HCT116 (cell line): ENCODE measurements at regions not wholly inside any gene's neighbourhood (a gene's known extent, or its start where the extent isn't known, plus 50 kb on each side); places are given as distances from the start of the nearest gene placed in this dataset.

ENCODE experiments used
- ATAC-seq: fragments of 200-7000 bp; cut with Tn5 transposase; 2 replicates; pipeline ENCODE4 v1.9.1; 2020; ENCODE audit warnings: mild to moderate bottlenecking, moderate library complexity
- BruUV-seq: library from RNA; stranded (reverse); fragments of 400-500 nt; replicated peaks from 2 replicates; lab custom pipeline; 2021; lab: Mats Ljungman, UMichigan
- CTCF ChIA-PET: fragments of 300-600 bp; sonication (Branson Sonifier 250); formaldehyde crosslinking; loops from one replicate; lab custom pipeline; 2021; ENCODE audit warnings: antibody characterized with exemption; lab: Charles Lee
- POLR2A ChIA-PET: fragments of 300-600, 350-600 bp; sonication (Branson Sonifier 250); formaldehyde crosslinking; loops from one replicate; lab custom pipeline; 2021; ENCODE audit warnings: antibody characterized with exemption; lab: Charles Lee
- RAD21 ChIA-PET, 2 experiments: fragments of 300-600 bp; sonication (Branson Sonifier 250); formaldehyde crosslinking; loops; one replicate each; lab custom pipeline; 2023; ENCODE audit warnings: low total read pairs in 2 of 2; ENCODE audit not compliant: uncharacterized antibody in 2 of 2, unreplicated experiment in 2 of 2, low non-redundant PET in 1 of 2; lab: Charles Lee
- DNase-seq: peaks from one replicate; pipeline ENCODE4 v3.0.0-alpha.2; 2010; ENCODE audit warnings: low read depth, low spot score
- H2AFZ ChIP-seq: fragments of 200-600 bp; shearing (Covaris generic), sonication (generic); 2 replicates; pipeline ENCODE4 v1.6.1; 2017; ENCODE audit warnings: low read depth, mixed run types, mixed read lengths, antibody characterized with exemption, low read length; ENCODE audit not compliant: poor library complexity, severe bottlenecking
- H3K27ac ChIP-seq: 2 replicates; pipeline ENCODE4 v1.5.1; 2012; ENCODE audit warnings: low read depth, low read length
- H3K27me3 ChIP-seq: fragments of 200-600 bp; sonication (generic); 2 replicates; pipeline ENCODE4 v1.6.1; 2016; ENCODE audit warnings: mixed run types, low read length, mixed read lengths; ENCODE audit not compliant: insufficient read depth
- H3K36me3 ChIP-seq, 2 experiments: fragments of 200-500 bp in 1 of 2; fragments of 200-600 bp in 1 of 2; sonication (Bioruptor generic) in 1 of 2; sonication (generic) in 1 of 2; 2 replicates each; pipeline versions ENCODE4 v1.5.1 to v1.6.1; 2014 to 2016; ENCODE audit warnings: low read length in 2 of 2, inconsistent platforms in 1 of 2, mixed read lengths in 1 of 2, mixed run types in 1 of 2; ENCODE audit not compliant: insufficient read depth in 2 of 2, control insufficient read depth in 1 of 2
- H3K4me1 ChIP-seq, 2 experiments: fragments of 200-600 bp in 1 of 2; sonication (generic) in 1 of 2; 2 replicates each; pipeline versions ENCODE4 v1.5.1 to v1.6.1; 2012 to 2017; ENCODE audit warnings: low read length in 2 of 2, inconsistent platforms in 1 of 2, mild to moderate bottlenecking in 1 of 2, mixed read lengths in 1 of 2, mixed run types in 1 of 2, moderate library complexity in 1 of 2; ENCODE audit not compliant: insufficient read depth in 2 of 2, control insufficient read depth in 1 of 2
- H3K4me2 ChIP-seq: fragments of 200-600 bp; sonication (generic); 2 replicates; pipeline ENCODE4 v1.6.1; 2017; ENCODE audit warnings: mixed run types, low read length, mixed read lengths
- H3K4me3 ChIP-seq, 2 experiments: fragments of 200-600 bp in 1 of 2; sonication (generic) in 1 of 2; replicated peaks in 1 of 2; 2 replicates each; pipeline ENCODE4 v1.5.1; 2011 to 2016; ENCODE audit warnings: low read length in 2 of 2, control low read depth in 1 of 2, low read depth in 1 of 2, mild to moderate bottlenecking in 1 of 2, mixed read lengths in 1 of 2, mixed run types in 1 of 2
- H3K79me2 ChIP-seq: fragments of 200-600 bp; sonication (generic); 2 replicates; pipeline ENCODE4 v1.6.1; 2017; ENCODE audit warnings: mild to moderate bottlenecking, mixed run types, low read length, moderate library complexity, mixed read lengths; ENCODE audit not compliant: insufficient read depth
- H3K9ac ChIP-seq: fragments of 200-600 bp; sonication (generic); 2 replicates; pipeline ENCODE4 v1.6.1; 2016; ENCODE audit warnings: low read length, mixed read lengths
- H3K9me2 ChIP-seq: fragments of 200-600 bp; sonication (generic), shearing (Covaris generic); 2 replicates; pipeline ENCODE4 v1.6.1; 2017; ENCODE audit warnings: mixed run types, mild to moderate bottlenecking, moderate library complexity; ENCODE audit not compliant: insufficient read depth
- H3K9me3 ChIP-seq, 2 experiments: fragments of 200-500 bp in 1 of 2; fragments of 200-600 bp in 1 of 2; sonication (Bioruptor generic) in 1 of 2; sonication (generic) in 1 of 2; 2 replicates each; pipeline ENCODE4 v1.6.1; 2014 to 2017; ENCODE audit warnings: low read length in 2 of 2, mixed read lengths in 2 of 2, inconsistent platforms in 1 of 2, low read depth in 1 of 2, mild to moderate bottlenecking in 1 of 2, mixed run types in 1 of 2, moderate library complexity in 1 of 2; ENCODE audit not compliant: control insufficient read depth in 1 of 2, insufficient read depth in 1 of 2
- H4K20me1 ChIP-seq: fragments of 200-600 bp; sonication (generic), shearing (Covaris generic); 2 replicates; pipeline ENCODE4 v1.6.1; 2017; ENCODE audit warnings: mixed run types, mild to moderate bottlenecking, moderate library complexity; ENCODE audit not compliant: insufficient read depth
- CBX3 ChIP-seq: IDR thresholded peaks from 2 replicates; pipeline ENCODE4 v1.6.1; 2012; ENCODE audit warnings: low read depth
- ELF1 ChIP-seq: IDR thresholded peaks from 2 replicates; pipeline ENCODE4 v1.6.1; 2012; ENCODE audit warnings: low read depth, borderline replicate concordance
- EZH2 ChIP-seq: fragments of 200-600 bp; sonication (generic); IDR thresholded peaks from 2 replicates; pipeline ENCODE4 v1.6.1; 2017; ENCODE audit warnings: antibody characterized with exemption, mixed run types
- MAX ChIP-seq: IDR thresholded peaks from 2 replicates; pipeline ENCODE4 v1.6.1; 2012
- POLR2A ChIP-seq: IDR thresholded peaks from 2 replicates; pipeline ENCODE4 v1.7.0; 2011; ENCODE audit warnings: borderline replicate concordance; ENCODE audit not compliant: insufficient read depth, insufficient read length; ENCODE audit errors: extremely low read depth
- POLR2AphosphoS5 ChIP-seq: IDR thresholded peaks from 2 replicates; pipeline ENCODE4 v1.6.1; 2011; ENCODE audit warnings: mild to moderate bottlenecking, low read depth, low read length, moderate library complexity
- REST ChIP-seq: IDR thresholded peaks from 2 replicates; pipeline ENCODE4 v1.6.1; 2012; ENCODE audit warnings: low read depth
- SIN3A ChIP-seq: IDR thresholded peaks from 2 replicates; pipeline ENCODE4 v1.6.1; 2012; ENCODE audit warnings: low read depth
- TCF7L2 ChIP-seq: IDR thresholded peaks from 2 replicates; pipeline ENCODE4 v1.7.0; 2011; ENCODE audit warnings: borderline replicate concordance, inconsistent platforms; ENCODE audit not compliant: insufficient read depth, insufficient read length; ENCODE audit errors: extremely low read depth
- ZFX ChIP-seq: fragments of 450-650 bp; IDR thresholded peaks from 2 replicates; pipeline ENCODE4 v1.6.1; 2017
- intact Hi-C: fragments of 100-400 bp; cut with micrococcal nuclease; formaldehyde crosslinking; loops from 2 replicates; pipeline ENCODE4 v1.10.0; 2022
- TF ChIP-seq, protein P1 (sequence below), 3 experiments: fragments of 200-600 bp in 1 of 3; sonication (generic) in 1 of 3; IDR thresholded peaks in 2 of 3; conservative IDR thresholded peaks in 1 of 3; 2 replicates each; pipeline ENCODE4 v1.5.1; 2012 to 2017; ENCODE audit warnings: low read depth in 2 of 3, low read length in 2 of 3, antibody characterized with exemption in 1 of 3, borderline replicate concordance in 1 of 3, control low read depth in 1 of 3, mild to moderate bottlenecking in 1 of 3, mixed read lengths in 1 of 3, mixed run types in 1 of 3, moderate library complexity in 1 of 3; ENCODE audit not compliant: insufficient read depth in 1 of 3

GRCh38 chr12:74321381-74321780 lies 216.3 kb upstream of the ATXN7L3B start:
- Histone ChIP-seq H3K27ac (no peak overlapping the region), H3K4me3 (no peak overlapping the region), H2AFZ (no peak overlapping the region), H3K79me2 (no peaks in the 10 kb centered on the region)
- intact Hi-C loops = no loop called here
- BruUV-seq = no TSS peak
- TF ChIP-seq REST = no peak
- TF ChIP-seq EZH2 = no peak
- no peak for TF ChIP-seq POLR2AphosphoS5
- TF ChIP-seq TCF7L2 = no peak
- no peak for TF ChIP-seq ZFX
- no peak for TF ChIP-seq ELF1
- TF ChIP-seq MAX = no peak
- TF ChIP-seq, protein P1, sequence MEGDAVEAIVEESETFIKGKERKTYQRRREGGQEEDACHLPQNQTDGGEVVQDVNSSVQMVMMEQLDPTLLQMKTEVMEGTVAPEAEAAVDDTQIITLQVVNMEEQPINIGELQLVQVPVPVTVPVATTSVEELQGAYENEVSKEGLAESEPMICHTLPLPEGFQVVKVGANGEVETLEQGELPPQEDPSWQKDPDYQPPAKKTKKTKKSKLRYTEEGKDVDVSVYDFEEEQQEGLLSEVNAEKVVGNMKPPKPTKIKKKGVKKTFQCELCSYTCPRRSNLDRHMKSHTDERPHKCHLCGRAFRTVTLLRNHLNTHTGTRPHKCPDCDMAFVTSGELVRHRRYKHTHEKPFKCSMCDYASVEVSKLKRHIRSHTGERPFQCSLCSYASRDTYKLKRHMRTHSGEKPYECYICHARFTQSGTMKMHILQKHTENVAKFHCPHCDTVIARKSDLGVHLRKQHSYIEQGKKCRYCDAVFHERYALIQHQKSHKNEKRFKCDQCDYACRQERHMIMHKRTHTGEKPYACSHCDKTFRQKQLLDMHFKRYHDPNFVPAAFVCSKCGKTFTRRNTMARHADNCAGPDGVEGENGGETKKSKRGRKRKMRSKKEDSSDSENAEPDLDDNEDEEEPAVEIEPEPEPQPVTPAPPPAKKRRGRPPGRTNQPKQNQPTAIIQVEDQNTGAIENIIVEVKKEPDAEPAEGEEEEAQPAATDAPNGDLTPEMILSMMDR (IDR thresholded peaks at IDR 0.05 in 2 of 3, conservative IDR thresholded peaks at IDR 0.05 in 1 of 3; ENCODE audit: borderline replicate concordance in 1 of 3, insufficient read depth in 1 of 3, low read depth in 2 of 3, low read length in 2 of 3) = no peak
- no peak for TF ChIP-seq POLR2A
- TF ChIP-seq CBX3 = no peak
- TF ChIP-seq SIN3A = no peak
- TF ChIP-seq, all 23 proteins: peak for 0
- RAD21 ChIA-PET = no interaction called here
- ATAC-seq (no peak), DNase-seq (no peak)
- no peaks in the 10 kb centered on the region for H3K36me3 ChIP-seq
- CTCF ChIA-PET = no interaction called here
- POLR2A ChIA-PET = interaction anchor here (1.8 kb wide), 1 partner anchor 81 kb away, joined by 4 read pairs; no protein-coding TSS in a partner anchor
- no peak overlapping the region for H3K4me2 ChIP-seq
- no peaks in the 10 kb centered on the region for H3K9me3 ChIP-seq
- H3K9ac ChIP-seq = no peak overlapping the region
- no peaks in the 10 kb centered on the region for H4K20me1 ChIP-seq
- H3K4me1 ChIP-seq = no peaks in the 10 kb centered on the region
- no peaks in the 10 kb centered on the region for H3K27me3 ChIP-seq
- no peaks in the 10 kb centered on the region for H3K9me2 ChIP-seq
